ENCODE measurements at regions not wholly inside any gene's neighbourhood (a gene's known extent, or its start where the extent isn't known, plus 50 kb on each side); places are given as distances from the start of the nearest gene placed in this dataset.

GRCh38 chr21:27379354-27379753 lies 412.5 kb upstream of the ADAMTS5 start:
- Histone ChIP-seq H3K4me1 (no peaks in the 10 kb centered on the region), H3K9me3 (no peaks in the 10 kb centered on the region), H3K36me3 (no peaks in the 10 kb centered on the region), H3K4me3 (no peak overlapping the region), H3K27ac (no peak overlapping the region), H3K27me3 (no peaks in the 10 kb centered on the region)
- no peak for DNase-seq (ENCODE audit: low spot score in 2 of 2)
- 44% methylated on average over 4 of the region's 4 CpGs for WGBS
- TF ChIP-seq EP300 (IDR thresholded peaks at IDR 0.05) (no peak), POLR2AphosphoS5 (IDR thresholded peaks at IDR 0.05) (no peak), POLR2A (IDR thresholded peaks at IDR 0.05) (no peak), CTCF (IDR thresholded peaks at IDR 0.05) (no peak)

DNA sequence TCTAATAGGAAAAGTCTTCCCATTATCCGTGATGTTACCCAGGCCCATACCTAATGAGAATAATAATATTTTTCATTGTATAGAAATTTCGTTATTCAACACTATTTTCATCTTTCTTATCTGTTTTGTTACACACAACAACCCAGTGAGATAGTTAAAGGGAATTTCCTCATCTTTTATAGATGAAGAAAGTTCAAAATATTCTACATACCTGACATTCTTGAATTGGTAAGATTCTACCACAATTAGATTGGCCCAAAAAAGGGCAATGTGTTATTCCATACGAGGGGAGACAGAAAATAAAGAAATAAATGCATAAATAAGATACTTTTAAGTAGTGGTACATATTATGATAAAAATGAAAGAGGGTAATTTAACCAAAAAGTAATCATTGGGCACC lies 405.5 kb upstream of the ADAMTS5 start:
- DNase-seq (ENCODE audit: low spot score in 2 of 2): no peak
- H3K4me1 ChIP-seq: no peaks in the 10 kb centered on the region
- 83% methylated on average over 3 of the region's 3 CpGs for WGBS

GRCh38 chr21:27371975-27372331 lies 405.1 kb upstream of the ADAMTS5 start:
- no peak for TF ChIP-seq POLR2A (IDR thresholded peaks at IDR 0.05)
- no peak for TF ChIP-seq CTCF (IDR thresholded peaks at IDR 0.05)
- TF ChIP-seq POLR2AphosphoS5 (IDR thresholded peaks at IDR 0.05): no peak
- no peak for TF ChIP-seq EP300 (IDR thresholded peaks at IDR 0.05)
- no peaks in the 10 kb centered on the region for H3K27me3 ChIP-seq
- no peaks in the 10 kb centered on the region for H3K9me3 ChIP-seq
- no peaks in the 10 kb centered on the region for H3K4me1 ChIP-seq
- H3K36me3 ChIP-seq: no peaks in the 10 kb centered on the region
- no peak overlapping the region for H3K4me3 ChIP-seq
- DNase-seq (ENCODE audit: low spot score in 2 of 2): no peak
- H3K27ac ChIP-seq: no peak overlapping the region

More for the DNA sequence above, 405.5 kb upstream of the ADAMTS5 start:
- Histone ChIP-seq H3K4me3 (no peak overlapping the region), H3K9me3 (no peaks in the 10 kb centered on the region), H3K36me3 (no peaks in the 10 kb centered on the region), H3K27me3 (no peaks in the 10 kb centered on the region), H3K27ac (no peak overlapping the region)
- TF ChIP-seq CTCF (IDR thresholded peaks at IDR 0.05) (no peak), EP300 (IDR thresholded peaks at IDR 0.05) (no peak), POLR2A (IDR thresholded peaks at IDR 0.05) (no peak), POLR2AphosphoS5 (IDR thresholded peaks at IDR 0.05) (no peak)

DNA sequence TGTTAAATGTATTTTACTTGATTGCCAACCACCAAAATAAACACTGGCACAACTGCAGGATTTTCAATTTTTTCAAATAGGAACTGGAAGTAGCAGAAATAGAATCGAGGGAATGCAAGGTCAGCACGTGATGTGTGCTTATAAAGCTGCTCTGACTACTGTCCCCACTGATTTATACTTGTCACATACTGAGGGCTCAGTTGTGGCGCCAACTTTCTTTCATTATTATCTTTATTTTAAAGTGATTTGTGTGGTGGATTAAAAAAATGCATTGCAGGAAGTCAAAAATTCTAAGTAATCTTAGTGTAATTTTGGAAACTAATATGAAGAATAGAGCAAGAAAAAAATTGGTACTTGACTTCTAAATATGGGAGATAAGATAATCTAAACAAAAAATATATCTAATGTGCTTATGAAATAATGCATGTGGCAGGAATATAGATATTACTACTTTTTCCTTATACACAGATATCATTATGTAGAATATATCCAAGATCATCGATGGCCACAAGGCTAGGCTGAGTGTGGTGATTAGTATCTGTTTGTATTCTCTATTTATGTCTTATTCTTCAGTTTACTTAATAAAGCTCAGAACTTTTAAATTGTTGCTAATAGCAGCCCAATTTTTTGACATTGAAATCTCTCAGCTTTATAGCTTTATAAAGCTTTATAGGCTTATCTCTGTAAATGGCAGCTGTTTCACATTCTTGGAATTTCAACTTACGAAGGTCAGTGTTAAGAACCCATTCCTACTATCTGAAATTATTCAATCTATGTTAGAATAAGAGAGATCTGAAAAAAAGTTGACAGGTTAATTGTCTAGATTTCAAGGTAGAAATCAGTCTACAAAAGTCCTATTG lies 404.5 kb upstream of the ADAMTS5 start:
- TF ChIP-seq EP300 (IDR thresholded peaks at IDR 0.05) (no peak), POLR2AphosphoS5 (IDR thresholded peaks at IDR 0.05) (no peak), POLR2A (IDR thresholded peaks at IDR 0.05) (no peak), CTCF (IDR thresholded peaks at IDR 0.05) (no peak)
- no peak for DNase-seq (ENCODE audit: low spot score in 2 of 2)
- H3K4me1 ChIP-seq: no peaks in the 10 kb centered on the region
- H3K27ac ChIP-seq: no peak overlapping the region
- no peak overlapping the region for H3K4me3 ChIP-seq
- no peaks in the 10 kb centered on the region for H3K9me3 ChIP-seq
- 51% methylated on average over 5 of the region's 5 CpGs for WGBS
- no peaks in the 10 kb centered on the region for H3K36me3 ChIP-seq
- no peaks in the 10 kb centered on the region for H3K27me3 ChIP-seq

- no peaks in the 10 kb centered on the region for H3K36me3 ChIP-seq
- H3K27me3 ChIP-seq: no peaks in the 10 kb centered on the region
- no peaks in the 10 kb centered on the region for H3K4me1 ChIP-seq
- H3K9me3 ChIP-seq: no peaks in the 10 kb centered on the region
- DNase-seq (ENCODE audit: low spot score in 2 of 2): no peak
- WGBS: 84% methylated on average over 3 of the region's 3 CpGs
- no peak overlapping the region for H3K4me3 ChIP-seq
- TF ChIP-seq POLR2A (IDR thresholded peaks at IDR 0.05) (no peak), POLR2AphosphoS5 (IDR thresholded peaks at IDR 0.05) (no peak), EP300 (IDR thresholded peaks at IDR 0.05) (no peak), CTCF (IDR thresholded peaks at IDR 0.05) (no peak)
- no peak overlapping the region for H3K27ac ChIP-seq
These were observed 403.2 kb upstream of the ADAMTS5 start for GRCh38 chr21:27369978-27370571.

All from suprapubic skin (tissue), 4 donors.